Ishikawa (cell line): ENCODE measurements at regions not wholly inside any gene's neighbourhood (a gene's known extent, or its start where the extent isn't known, plus 50 kb on each side); places are given as distances from the start of the nearest gene placed in this dataset.

ENCODE experiments used
- EP300 ChIP-seq: IDR thresholded peaks from 2 replicates; pipeline ENCODE4 v1.6.1; 2012; ENCODE audit warnings: borderline replicate concordance
- TF ChIP-seq, protein P1 (sequence below): IDR thresholded peaks from 2 replicates; pipeline ENCODE4 v1.6.1; 2012; ENCODE audit warnings: low read depth, mild to moderate bottlenecking
- TF ChIP-seq, protein P2 (sequence below): IDR thresholded peaks from 2 replicates; pipeline ENCODE4 v1.6.1; 2012
- TF ChIP-seq, protein P3 (sequence below): IDR thresholded peaks from 2 replicates; pipeline ENCODE4 v1.6.1; 2012

DNA sequence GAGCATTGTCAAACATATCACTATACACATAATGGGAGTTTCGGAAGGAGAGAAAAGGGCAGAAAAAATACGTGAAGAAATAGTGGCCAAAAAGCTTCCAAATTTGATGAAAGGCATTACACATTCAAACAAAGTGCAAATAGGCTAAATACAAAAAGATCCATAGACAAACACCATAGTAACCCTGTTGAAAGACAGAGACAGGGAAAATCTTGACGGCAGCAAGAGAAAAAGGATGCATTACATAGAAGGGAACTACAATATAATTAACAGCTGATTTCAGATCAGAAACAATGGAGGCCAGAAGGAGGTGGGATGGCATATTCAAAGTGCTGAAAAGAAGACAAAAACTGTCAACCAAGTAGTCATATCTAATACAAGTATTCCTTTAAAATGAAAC is 170.8 kb downstream of the MRPL14 start:
- TF ChIP-seq EP300: no peak
- TF ChIP-seq, protein P1, sequence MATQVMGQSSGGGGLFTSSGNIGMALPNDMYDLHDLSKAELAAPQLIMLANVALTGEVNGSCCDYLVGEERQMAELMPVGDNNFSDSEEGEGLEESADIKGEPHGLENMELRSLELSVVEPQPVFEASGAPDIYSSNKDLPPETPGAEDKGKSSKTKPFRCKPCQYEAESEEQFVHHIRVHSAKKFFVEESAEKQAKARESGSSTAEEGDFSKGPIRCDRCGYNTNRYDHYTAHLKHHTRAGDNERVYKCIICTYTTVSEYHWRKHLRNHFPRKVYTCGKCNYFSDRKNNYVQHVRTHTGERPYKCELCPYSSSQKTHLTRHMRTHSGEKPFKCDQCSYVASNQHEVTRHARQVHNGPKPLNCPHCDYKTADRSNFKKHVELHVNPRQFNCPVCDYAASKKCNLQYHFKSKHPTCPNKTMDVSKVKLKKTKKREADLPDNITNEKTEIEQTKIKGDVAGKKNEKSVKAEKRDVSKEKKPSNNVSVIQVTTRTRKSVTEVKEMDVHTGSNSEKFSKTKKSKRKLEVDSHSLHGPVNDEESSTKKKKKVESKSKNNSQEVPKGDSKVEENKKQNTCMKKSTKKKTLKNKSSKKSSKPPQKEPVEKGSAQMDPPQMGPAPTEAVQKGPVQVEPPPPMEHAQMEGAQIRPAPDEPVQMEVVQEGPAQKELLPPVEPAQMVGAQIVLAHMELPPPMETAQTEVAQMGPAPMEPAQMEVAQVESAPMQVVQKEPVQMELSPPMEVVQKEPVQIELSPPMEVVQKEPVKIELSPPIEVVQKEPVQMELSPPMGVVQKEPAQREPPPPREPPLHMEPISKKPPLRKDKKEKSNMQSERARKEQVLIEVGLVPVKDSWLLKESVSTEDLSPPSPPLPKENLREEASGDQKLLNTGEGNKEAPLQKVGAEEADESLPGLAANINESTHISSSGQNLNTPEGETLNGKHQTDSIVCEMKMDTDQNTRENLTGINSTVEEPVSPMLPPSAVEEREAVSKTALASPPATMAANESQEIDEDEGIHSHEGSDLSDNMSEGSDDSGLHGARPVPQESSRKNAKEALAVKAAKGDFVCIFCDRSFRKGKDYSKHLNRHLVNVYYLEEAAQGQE: no peak
- TF ChIP-seq, protein P2, sequence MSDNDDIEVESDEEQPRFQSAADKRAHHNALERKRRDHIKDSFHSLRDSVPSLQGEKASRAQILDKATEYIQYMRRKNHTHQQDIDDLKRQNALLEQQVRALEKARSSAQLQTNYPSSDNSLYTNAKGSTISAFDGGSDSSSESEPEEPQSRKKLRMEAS: no peak
- TF ChIP-seq, protein P3, sequence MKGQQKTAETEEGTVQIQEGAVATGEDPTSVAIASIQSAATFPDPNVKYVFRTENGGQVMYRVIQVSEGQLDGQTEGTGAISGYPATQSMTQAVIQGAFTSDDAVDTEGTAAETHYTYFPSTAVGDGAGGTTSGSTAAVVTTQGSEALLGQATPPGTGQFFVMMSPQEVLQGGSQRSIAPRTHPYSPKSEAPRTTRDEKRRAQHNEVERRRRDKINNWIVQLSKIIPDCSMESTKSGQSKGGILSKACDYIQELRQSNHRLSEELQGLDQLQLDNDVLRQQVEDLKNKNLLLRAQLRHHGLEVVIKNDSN: no peak
